ENCODE measurements at regions not wholly inside any gene's neighbourhood (a gene's known extent, or its start where the extent isn't known, plus 50 kb on each side); places are given as distances from the start of the nearest gene placed in this dataset.
A peak's percentile ranks its signal among the peaks of the same experiment; 100 is the strongest.

- TF ChIP-seq RELB (IDR thresholded peaks at IDR 0.05; ENCODE audit: low read depth), result no peak
- TF ChIP-seq RAD21 (IDR thresholded peaks at IDR 0.05; ENCODE audit: insufficient read depth, low read depth, low read length), result peak; percentile 52
- TF ChIP-seq MEF2B (IDR thresholded peaks at IDR 0.05; ENCODE audit: partially characterized antibody, poor library complexity, severe bottlenecking), result peak; percentile 33
These were observed 83.5 kb upstream of the GNAQ start (continued) for GRCh38 chr9:78115073-78115472.

- H3K36me3 ChIP-seq (ENCODE audit: control insufficient read depth in 2 of 2, insufficient read depth in 2 of 2, low read length in 1 of 2), result no peaks in the 10 kb centered on the region
- in situ Hi-C loops (cut with MboI), result no loop called here
- TF ChIP-seq RAD51 (IDR thresholded peaks at IDR 0.05) (no peak), SREBF1 (IDR thresholded peaks at IDR 0.05; ENCODE audit: low read length) (no peak), POLR2A (IDR thresholded peaks at IDR 0.05; ENCODE audit: low read depth, low read length) (no peak), TBL1XR1 (IDR thresholded peaks at IDR 0.05; ENCODE audit: low read depth, low read length) (no peak), SMAD5 (IDR thresholded peaks at IDR 0.05; ENCODE audit: low read depth) (no peak), ZBED1 (IDR thresholded peaks at IDR 0.05; ENCODE audit: borderline replicate concordance) (no peak), ETV6 (conservative IDR thresholded peaks at IDR 0.05 in 1 of 2, IDR thresholded peaks at IDR 0.05 in 1 of 2; ENCODE audit: borderline replicate concordance in 1 of 2, low read depth in 1 of 2) (no peak), TAF1 (IDR thresholded peaks at IDR 0.05; ENCODE audit: borderline replicate concordance, low read depth, low read length) (no peak), POU2F2 (IDR thresholded peaks at IDR 0.05; ENCODE audit: borderline replicate concordance, low read depth, low read length) (no peak), CEBPB (IDR thresholded peaks at IDR 0.05; ENCODE audit: borderline replicate concordance in 1 of 2, low read depth in 2 of 2, low read length in 2 of 2) (no peak), SMARCA5 (IDR thresholded peaks at IDR 0.05) (no peak)
- TF ChIP-seq, protein P1, sequence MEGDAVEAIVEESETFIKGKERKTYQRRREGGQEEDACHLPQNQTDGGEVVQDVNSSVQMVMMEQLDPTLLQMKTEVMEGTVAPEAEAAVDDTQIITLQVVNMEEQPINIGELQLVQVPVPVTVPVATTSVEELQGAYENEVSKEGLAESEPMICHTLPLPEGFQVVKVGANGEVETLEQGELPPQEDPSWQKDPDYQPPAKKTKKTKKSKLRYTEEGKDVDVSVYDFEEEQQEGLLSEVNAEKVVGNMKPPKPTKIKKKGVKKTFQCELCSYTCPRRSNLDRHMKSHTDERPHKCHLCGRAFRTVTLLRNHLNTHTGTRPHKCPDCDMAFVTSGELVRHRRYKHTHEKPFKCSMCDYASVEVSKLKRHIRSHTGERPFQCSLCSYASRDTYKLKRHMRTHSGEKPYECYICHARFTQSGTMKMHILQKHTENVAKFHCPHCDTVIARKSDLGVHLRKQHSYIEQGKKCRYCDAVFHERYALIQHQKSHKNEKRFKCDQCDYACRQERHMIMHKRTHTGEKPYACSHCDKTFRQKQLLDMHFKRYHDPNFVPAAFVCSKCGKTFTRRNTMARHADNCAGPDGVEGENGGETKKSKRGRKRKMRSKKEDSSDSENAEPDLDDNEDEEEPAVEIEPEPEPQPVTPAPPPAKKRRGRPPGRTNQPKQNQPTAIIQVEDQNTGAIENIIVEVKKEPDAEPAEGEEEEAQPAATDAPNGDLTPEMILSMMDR (IDR thresholded peaks at IDR 0.05 in 2 of 3, conservative IDR thresholded peaks at IDR 0.05 in 1 of 3; ENCODE audit: control insufficient read depth in 2 of 3, extremely low read depth in 1 of 3, insufficient read depth in 1 of 3, low read depth in 3 of 3, low read length in 3 of 3), result no peak
- TF ChIP-seq, protein P2, sequence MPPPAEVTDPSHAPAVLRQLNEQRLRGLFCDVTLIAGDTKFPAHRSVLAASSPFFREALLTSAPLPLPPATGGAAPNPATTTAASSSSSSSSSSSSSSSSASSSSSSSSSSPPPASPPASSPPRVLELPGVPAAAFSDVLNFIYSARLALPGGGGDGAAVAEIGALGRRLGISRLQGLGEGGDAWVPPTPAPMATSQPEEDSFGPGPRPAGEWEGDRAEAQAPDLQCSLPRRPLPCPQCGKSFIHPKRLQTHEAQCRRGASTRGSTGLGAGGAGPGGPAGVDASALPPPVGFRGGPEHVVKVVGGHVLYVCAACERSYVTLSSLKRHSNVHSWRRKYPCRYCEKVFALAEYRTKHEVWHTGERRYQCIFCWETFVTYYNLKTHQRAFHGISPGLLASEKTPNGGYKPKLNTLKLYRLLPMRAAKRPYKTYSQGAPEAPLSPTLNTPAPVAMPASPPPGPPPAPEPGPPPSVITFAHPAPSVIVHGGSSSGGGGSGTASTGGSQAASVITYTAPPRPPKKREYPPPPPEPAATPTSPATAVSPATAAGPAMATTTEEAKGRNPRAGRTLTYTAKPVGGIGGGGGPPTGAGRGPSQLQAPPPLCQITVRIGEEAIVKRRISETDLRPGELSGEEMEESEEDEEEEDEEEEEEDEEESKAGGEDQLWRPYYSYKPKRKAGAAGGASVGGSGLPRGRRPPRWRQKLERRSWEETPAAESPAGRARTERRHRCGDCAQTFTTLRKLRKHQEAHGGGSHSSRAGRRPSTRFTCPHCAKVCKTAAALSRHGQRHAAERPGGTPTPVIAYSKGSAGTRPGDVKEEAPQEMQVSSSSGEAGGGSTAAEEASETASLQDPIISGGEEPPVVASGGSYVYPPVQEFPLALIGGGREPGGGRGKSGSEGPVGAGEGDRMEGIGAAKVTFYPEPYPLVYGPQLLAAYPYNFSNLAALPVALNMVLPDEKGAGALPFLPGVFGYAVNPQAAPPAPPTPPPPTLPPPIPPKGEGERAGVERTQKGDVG (CRISPR knock-in tag; IDR thresholded peaks at IDR 0.05), result no peak
These were observed 83.0 kb upstream of the GNAQ start for GRCh38 chr9:78114581-78114980.

More at GRCh38 chr9:78114581-78114980, 83.0 kb upstream of the GNAQ start:
- ChIA-PET SMC1A (ENCODE audit: uncharacterized antibody, unreplicated experiment) (interaction anchor here (0.9 to 3.3 kb wide), 6 partner anchors 9 to 80 kb away, joined by 3 to 13 read pairs (median 4); no protein-coding TSS in a partner anchor), POLR2A (no interaction called here), RAD21 (ENCODE audit: unreplicated experiment) (no interaction called here), CTCF (interaction anchor here (0.6 to 3.0 kb wide), 10 partner anchors 9 to 255 kb away, joined by 3 to 11 read pairs (median 4); no protein-coding TSS in a partner anchor)
- Histone ChIP-seq H3K9me3 (replicated peaks; ENCODE audit: control insufficient read depth, insufficient read depth, low read length) (no peaks in the 10 kb centered on the region), H3K9ac (ENCODE audit: control insufficient read depth, insufficient read depth, low read length) (no peak overlapping the region), H3K4me1 (ENCODE audit: control insufficient read depth, insufficient read depth, low read length) (peaks cover 5% of the 10 kb centered on the region; the same call in 1 of the 2 replicates), H3K4me2 (ENCODE audit: control insufficient read depth, insufficient read depth) (no peak overlapping the region), H3K27ac (ENCODE audit: control insufficient read depth, insufficient read depth) (no peak overlapping the region), H3K27me3 (replicated peaks in 1 of 2; ENCODE audit: control insufficient read depth in 2 of 2, insufficient read depth in 2 of 2, low read length in 1 of 2) (no peaks in the 10 kb centered on the region), H4K20me1 (ENCODE audit: control insufficient read depth, insufficient read depth) (no peaks in the 10 kb centered on the region), H3K4me3 (no peak overlapping the region), H2AFZ (ENCODE audit: control insufficient read depth, low read depth, low read length) (no peak overlapping the region), H3K79me2 (ENCODE audit: control insufficient read depth, insufficient read depth, low read length) (no peaks in the 10 kb centered on the region)
- WGBS (ENCODE audit: insufficient coverage, insufficient replicate concordance, low lambda C conversion rate, missing lambda C conversion rate), result 5% methylated on average over 4 of the region's 4 CpGs
- DNase-seq (ENCODE audit: low read depth, low spot score) (no peak), FAIRE-seq (no peak), ATAC-seq (no peak)
- BruUV-seq (replicated peaks), result no TSS peak
- intact Hi-C loops (cut with micrococcal nuclease; ENCODE audit: unreplicated experiment), result no loop called here
